AG04449 (cell line): ENCODE measurements at regions not wholly inside any gene's neighbourhood (a gene's known extent, or its start where the extent isn't known, plus 50 kb on each side); places are given as distances from the start of the nearest gene placed in this dataset.

Experiments
- CTCF ChIA-PET: fragments of 350-600 bp; formaldehyde crosslinking; extraction: SDS; loops from one replicate; lab custom pipeline; 2021; ENCODE audit warnings: antibody characterized with exemption; lab: Yijun Ruan, JAX
- POLR2A ChIA-PET: fragments of 400-600, 350-600 bp; formaldehyde crosslinking; extraction: SDS; loops from one replicate; lab custom pipeline; 2020; ENCODE audit warnings: antibody characterized with exemption, inconsistent platforms; lab: Yijun Ruan, JAX
- DNase-seq: peaks from one replicate; pipeline ENCODE4 v3.0.0-alpha.2; 2010; ENCODE audit warnings: low read depth, low spot score
- H3K4me3 ChIP-seq: 2 replicates; pipeline ENCODE4 v1.5.1; 2011; ENCODE audit warnings: low read depth, mild to moderate bottlenecking, control low read depth, low read length
- CTCF ChIP-seq: IDR thresholded peaks from one replicate; pipeline ENCODE4 v1.5.1; 2011; ENCODE audit warnings: mild to moderate bottlenecking, moderate library complexity, low read length, control low read depth, inconsistent platforms; ENCODE audit not compliant: insufficient read depth; ENCODE audit errors: missing control alignments

DNA sequence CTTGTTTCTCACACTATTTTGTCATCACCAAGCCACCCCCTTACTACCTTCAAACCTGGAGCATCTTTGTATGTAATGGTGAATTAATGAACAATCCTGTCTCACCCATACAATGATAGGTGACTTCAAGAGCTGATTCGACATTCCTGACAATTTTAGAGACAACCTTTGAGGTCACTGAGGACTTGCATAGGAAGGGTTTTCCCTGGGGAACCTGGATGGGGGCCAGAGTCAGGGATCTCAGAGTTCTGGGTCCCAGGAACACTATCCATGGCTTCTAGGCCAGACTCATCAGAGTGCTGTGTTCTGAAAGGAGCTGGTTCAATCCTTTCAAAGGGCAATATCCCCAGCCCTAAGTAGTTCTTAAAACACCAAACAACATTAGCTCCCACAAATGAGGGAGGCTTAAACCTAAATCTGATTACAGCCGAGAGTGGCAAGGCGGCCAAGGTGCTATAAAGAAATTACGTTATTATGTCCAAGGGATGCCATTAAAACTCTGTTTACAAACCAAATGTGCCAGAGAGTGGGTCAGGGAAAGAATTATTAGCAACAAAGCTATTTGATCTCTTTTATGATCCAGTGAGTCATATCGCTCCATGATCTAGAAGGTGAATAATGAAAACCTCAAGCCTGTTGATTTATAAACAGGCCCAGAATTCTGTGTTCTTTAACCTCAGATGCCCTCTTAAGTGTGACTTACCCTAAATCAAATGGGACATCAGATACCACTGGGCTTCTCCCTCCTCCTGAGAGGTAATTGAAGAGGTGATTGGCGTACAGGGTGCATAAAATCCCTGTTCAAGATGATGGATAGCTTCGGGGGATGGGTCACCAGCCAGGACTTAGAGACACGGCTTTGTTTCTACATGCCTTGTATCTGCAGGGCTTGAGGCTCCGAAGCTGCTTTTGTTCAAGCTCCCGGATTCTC, 230.2 kb upstream of the TBX3 start:
- ChIA-PET CTCF (no interaction called here), POLR2A (interaction anchor here (0.6 to 1.2 kb wide), 3 partner anchors 9 to 230 kb away, joined by 3 to 4 read pairs (median 4); partner anchors contain the start of gene TBX3)
- H3K4me3 ChIP-seq, result no peak overlapping the region
- TF ChIP-seq CTCF, result no peak
- DNase-seq, result no peak

GRCh38 chr12:114912811-114913210, 228.8 kb upstream of the TBX3 start:
- POLR2A ChIA-PET, result no interaction called here
- CTCF ChIA-PET, result no interaction called here
- no peak for TF ChIP-seq CTCF
- no peak for DNase-seq
- no peak overlapping the region for H3K4me3 ChIP-seq

- POLR2A ChIA-PET, result no interaction called here
- CTCF ChIA-PET, result no interaction called here
- no peak for TF ChIP-seq CTCF
- DNase-seq, result no peak
- H3K4me3 ChIP-seq, result no peak overlapping the region
Measured at GRCh38 chr12:114911196-114911595, 227.2 kb upstream of the TBX3 start.

DNA sequence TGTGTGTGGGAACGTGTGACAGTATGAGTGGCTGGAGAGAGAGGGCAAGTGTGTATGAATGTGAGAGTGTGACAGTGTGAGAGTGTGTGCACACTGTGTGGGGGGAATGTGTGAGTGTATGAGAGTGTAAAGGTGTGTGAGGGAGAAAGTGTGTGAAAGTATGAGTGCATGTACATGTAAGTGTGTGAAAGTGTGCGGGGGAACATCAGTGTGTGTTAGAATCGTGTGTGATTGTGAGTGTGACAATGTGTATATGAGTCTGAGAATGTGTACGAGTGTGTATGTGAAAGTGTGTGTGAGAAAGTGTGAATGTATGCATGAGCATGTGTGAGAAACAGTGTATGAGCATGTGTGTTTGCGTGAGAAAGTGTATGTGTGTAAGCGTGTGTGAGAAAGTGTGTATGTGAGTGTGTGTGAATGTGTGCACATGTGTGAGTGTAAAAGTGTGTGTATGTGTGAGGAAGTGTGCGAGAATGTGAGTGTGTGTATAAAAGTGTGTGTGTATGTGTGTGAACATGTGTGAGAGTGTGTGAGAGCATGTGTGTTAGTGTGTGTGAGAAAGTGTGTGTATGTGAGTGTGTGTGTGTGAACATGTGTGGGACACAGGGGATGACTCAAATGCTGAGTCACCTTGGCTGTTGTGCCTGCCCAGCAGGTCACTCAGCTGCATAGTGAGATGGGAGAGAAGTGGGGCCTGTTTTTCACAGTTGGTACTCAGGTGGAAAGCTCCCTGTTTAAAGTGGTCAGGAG, 220.5 kb upstream of the TBX3 start:
- no peak for TF ChIP-seq CTCF
- DNase-seq, result no peak
- CTCF ChIA-PET, result no interaction called here
- POLR2A ChIA-PET, result interaction anchor here (0.7 to 1.1 kb wide), 4 partner anchors 10 to 220 kb away, joined by 3 to 4 read pairs (median 4); partner anchors contain the start of gene TBX3
- H3K4me3 ChIP-seq, result no peak overlapping the region

GRCh38 chr12:114903083-114903691, 219.2 kb upstream of the TBX3 start:
- no peak for TF ChIP-seq CTCF
- DNase-seq, result peak; percentile 51
- CTCF ChIA-PET, result interaction anchor here (0.8 to 1.2 kb wide), 2 partner anchors 9 to 56 kb away, joined by 3 to 4 read pairs; no protein-coding TSS in a partner anchor
- POLR2A ChIA-PET, result interaction anchor here (0.5 to 1.6 kb wide), 7 partner anchors 11 to 253 kb away, joined by 3 to 9 read pairs (median 3); partner anchors contain the start of gene TBX3
- H3K4me3 ChIP-seq, result peak overlapping the region; percentile 50
